C4-2B (cell line): ENCODE measurements at regions not wholly inside any gene's neighbourhood (a gene's known extent, or its start where the extent isn't known, plus 50 kb on each side); places are given as distances from the start of the nearest gene placed in this dataset.

Experiments
- H3K27ac ChIP-seq: fragments of 450-650 bp; 2 replicates; pipeline ENCODE4 v1.5.1; 2017
- CTCF ChIP-seq: fragments of 450-650 bp; conservative IDR thresholded peaks from 2 replicates; pipeline ENCODE4 v1.5.1; 2017; ENCODE audit warnings: mild to moderate bottlenecking
- ZFX ChIP-seq: fragments of 450-650 bp; IDR thresholded peaks from 2 replicates; pipeline ENCODE4 v1.6.1; 2017

GRCh38 chr3:775178-775880, 317.5 kb upstream of the CNTN6 start:
- no peak for TF ChIP-seq CTCF
- no peak for TF ChIP-seq ZFX
- H3K27ac ChIP-seq, result no peak overlapping the region

- TF ChIP-seq CTCF (no peak), ZFX (no peak)
- no peak overlapping the region for H3K27ac ChIP-seq
Observed at GRCh38 chr3:780505-780904, 312.3 kb upstream of the CNTN6 start.

- TF ChIP-seq ZFX (no peak), CTCF (no peak)
- H3K27ac ChIP-seq, result no peak overlapping the region
Observed at GRCh38 chr3:791442-791841, 301.4 kb upstream of the CNTN6 start.

GRCh38 chr3:792630-793029, 300.2 kb upstream of the CNTN6 start:
- TF ChIP-seq ZFX, result no peak
- TF ChIP-seq CTCF, result no peak
- no peak overlapping the region for H3K27ac ChIP-seq

GRCh38 chr3:804211-804610, 288.6 kb upstream of the CNTN6 start:
- TF ChIP-seq CTCF (no peak), ZFX (no peak)

GRCh38 chr3:805326-805725, 287.5 kb upstream of the CNTN6 start:
- H3K27ac ChIP-seq, result no peak overlapping the region
- TF ChIP-seq ZFX (no peak), CTCF (no peak)

More at GRCh38 chr3:804211-804610, 288.6 kb upstream of the CNTN6 start:
- no peak overlapping the region for H3K27ac ChIP-seq

GRCh38 chr3:806006-806405, 286.8 kb upstream of the CNTN6 start:
- TF ChIP-seq ZFX (no peak), CTCF (no peak)
- H3K27ac ChIP-seq, result no peak overlapping the region
